IPS-15b (cell line): ENCODE measurements at regions not wholly inside any gene's neighbourhood (a gene's known extent, or its start where the extent isn't known, plus 50 kb on each side); places are given as distances from the start of the nearest gene placed in this dataset.

Source experiments
- H3K27me3 ChIP-seq: one replicate; pipeline ENCODE4 v1.6.1; 2013; ENCODE audit warnings: low read length; ENCODE audit not compliant: control insufficient read depth, insufficient read depth
- H3K36me3 ChIP-seq: one replicate; pipeline ENCODE4 v1.6.1; 2013; ENCODE audit warnings: low read length; ENCODE audit not compliant: control insufficient read depth, insufficient read depth
- H3K4me1 ChIP-seq: one replicate; pipeline ENCODE4 v1.6.1; 2013; ENCODE audit warnings: mild to moderate bottlenecking, low read length; ENCODE audit not compliant: control insufficient read depth, insufficient read depth
- H3K4me3 ChIP-seq: one replicate; pipeline ENCODE4 v1.5.1; 2013; ENCODE audit warnings: low read depth, low read length
- H3K9ac ChIP-seq: one replicate; pipeline ENCODE4 v1.6.1; 2013; ENCODE audit warnings: low read depth, mild to moderate bottlenecking, low read length
- H3K9me3 ChIP-seq: one replicate; pipeline ENCODE4 v1.6.1; 2013; ENCODE audit warnings: mild to moderate bottlenecking, low read length; ENCODE audit not compliant: control insufficient read depth, insufficient read depth

DNA sequence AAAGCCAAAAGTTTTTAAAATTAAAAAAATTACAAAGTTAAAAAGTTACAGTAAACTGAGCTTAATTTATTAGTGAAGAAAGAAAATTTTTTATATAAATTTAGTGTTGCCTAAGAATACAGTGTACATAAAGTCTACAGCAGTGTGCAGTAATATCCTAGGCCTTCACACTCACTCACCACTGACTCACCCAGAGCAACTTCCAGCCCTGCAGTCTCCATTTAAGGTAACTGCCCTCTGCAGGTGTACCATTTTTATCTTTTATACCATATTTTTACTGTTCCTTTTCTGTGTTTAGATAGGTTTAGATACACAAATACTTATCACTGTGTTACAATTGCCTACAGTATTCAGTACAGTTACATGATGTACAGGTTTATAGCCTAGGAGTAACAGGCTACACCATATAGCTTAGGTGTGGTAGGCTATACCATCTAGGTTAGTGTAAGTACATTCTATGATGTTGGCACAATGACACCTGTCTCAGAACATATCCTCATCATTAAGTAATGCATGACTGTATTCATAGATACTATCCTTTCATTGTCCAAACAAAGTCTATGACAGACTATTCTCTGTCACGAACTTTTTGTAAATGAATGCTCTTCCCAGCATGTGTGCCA is 78.6 kb upstream of the PBX1 start:
- H3K27me3 ChIP-seq: no peaks in the 10 kb centered on the region
- no peak overlapping the region for H3K4me3 ChIP-seq
- peaks cover 8% of the 10 kb centered on the region for H3K4me1 ChIP-seq
- H3K36me3 ChIP-seq: no peaks in the 10 kb centered on the region
- no peaks in the 10 kb centered on the region for H3K9me3 ChIP-seq
- H3K9ac ChIP-seq: no peak overlapping the region

DNA sequence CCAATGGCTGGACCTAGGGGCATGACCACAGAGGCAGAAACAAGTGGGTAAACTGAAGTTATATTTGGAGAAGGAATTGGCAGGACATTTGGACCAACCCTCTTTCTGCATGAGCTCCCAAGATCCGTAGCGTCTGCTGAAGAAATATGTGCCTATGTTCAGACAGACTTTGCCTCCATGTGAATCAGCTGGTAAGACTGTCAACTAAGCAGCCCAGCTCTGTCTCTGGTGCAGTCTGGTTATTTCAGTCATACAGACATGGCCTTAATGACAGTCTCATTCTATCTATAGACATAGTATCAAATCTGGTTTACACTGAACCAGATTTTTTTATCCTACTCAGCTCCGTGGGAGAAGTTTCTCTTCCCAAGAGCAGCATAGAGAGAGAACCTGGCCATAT is 63.1 kb upstream of the PBX1 start:
- Histone ChIP-seq H3K36me3 (no peaks in the 10 kb centered on the region), H3K9me3 (no peaks in the 10 kb centered on the region), H3K9ac (no peak overlapping the region), H3K4me3 (no peak overlapping the region), H3K4me1 (no peaks in the 10 kb centered on the region), H3K27me3 (no peaks in the 10 kb centered on the region)

DNA sequence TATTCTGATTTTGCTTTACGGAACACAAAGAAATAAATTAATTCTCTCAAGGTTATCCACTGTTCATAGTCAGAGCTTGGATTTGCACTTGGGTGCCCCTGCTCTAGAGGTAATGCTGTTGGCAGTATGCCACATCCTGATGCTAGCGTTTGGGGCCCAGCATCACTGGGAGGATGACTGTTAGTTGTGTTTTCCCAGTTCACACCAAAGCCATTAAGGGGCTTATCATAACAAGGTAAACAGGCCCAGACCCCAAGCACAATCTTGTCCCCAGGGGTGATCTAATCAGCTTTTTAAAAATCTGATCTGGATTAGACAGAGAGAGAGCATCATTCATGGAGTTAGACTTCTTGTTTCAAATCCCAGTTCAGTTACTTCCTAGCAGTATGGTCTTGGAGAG is 60.2 kb upstream of the PBX1 start:
- no peak overlapping the region for H3K9ac ChIP-seq
- H3K4me1 ChIP-seq: no peaks in the 10 kb centered on the region
- H3K27me3 ChIP-seq: no peaks in the 10 kb centered on the region
- H3K36me3 ChIP-seq: no peaks in the 10 kb centered on the region
- no peak overlapping the region for H3K4me3 ChIP-seq
- H3K9me3 ChIP-seq: no peaks in the 10 kb centered on the region

DNA sequence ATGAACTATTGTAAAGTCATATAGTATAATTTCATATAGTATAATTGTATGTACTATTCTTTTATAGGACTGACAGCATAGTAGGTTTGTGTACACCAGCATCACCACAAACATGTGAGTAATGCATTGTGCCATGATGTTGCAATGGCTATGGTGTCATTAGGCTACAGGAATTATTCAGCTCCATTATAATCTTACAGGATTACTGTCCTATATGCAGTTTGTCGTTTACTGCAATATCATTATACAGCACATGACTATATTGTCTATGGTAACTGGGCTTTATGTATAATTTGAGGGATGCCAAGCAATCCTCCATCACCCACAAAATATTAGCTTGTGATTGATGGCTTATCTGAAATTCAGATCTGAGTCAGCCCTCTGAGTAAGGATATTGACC is 54.2 kb upstream of the PBX1 start:
- H3K27me3 ChIP-seq: no peaks in the 10 kb centered on the region
- H3K4me3 ChIP-seq: no peak overlapping the region
- H3K9ac ChIP-seq: no peak overlapping the region
- H3K4me1 ChIP-seq: no peaks in the 10 kb centered on the region
- no peaks in the 10 kb centered on the region for H3K9me3 ChIP-seq
- H3K36me3 ChIP-seq: no peaks in the 10 kb centered on the region
